Activated T-cell treated with anti-CD3 and anti-CD28 coated beads for 4 hours (primary cell): ENCODE measurements at regions not wholly inside any gene's neighbourhood (a gene's known extent, or its start where the extent isn't known, plus 50 kb on each side); places are given as distances from the start of the nearest gene placed in this dataset.
"Not testable (repeated sequence)": the region's sequence is repeated elsewhere in the genome, so short reads cannot be mapped to it uniquely, and the experiment has no call there.

Experiments
- DNase-seq: peaks from one replicate; pipeline ENCODE4 v3.0.0-alpha.2; 2020

- DNase-seq: no peak
Measured at GRCh38 chr3:109920749-109921148, 583.4 kb upstream of the DPPA4 start.

GRCh38 chr3:109921509-109921908 is 584.2 kb upstream of the DPPA4 start:
- no peak for DNase-seq

DNA sequence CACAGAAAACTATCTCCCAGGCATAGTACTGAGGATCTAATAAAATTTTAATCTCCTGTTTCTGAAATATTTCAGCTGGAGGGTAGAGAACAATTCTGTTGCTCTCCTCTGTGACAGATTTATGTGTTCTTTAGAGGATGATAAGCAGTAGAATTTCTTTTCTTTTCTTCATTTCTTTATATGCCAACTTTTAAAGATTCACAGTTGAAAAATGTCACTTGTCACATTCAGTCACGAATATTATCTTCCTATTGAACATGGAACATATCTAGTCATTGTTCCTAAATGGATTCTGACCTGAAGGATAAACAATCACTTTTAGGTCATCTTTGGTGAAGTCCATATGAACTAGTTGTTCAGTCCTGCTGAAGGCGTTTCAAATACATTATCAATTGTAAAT is 585.5 kb upstream of the DPPA4 start:
- no peak for DNase-seq

- DNase-seq: no peak
Measured at GRCh38 chr3:109923431-109923830, 586.1 kb upstream of the DPPA4 start.

DNA sequence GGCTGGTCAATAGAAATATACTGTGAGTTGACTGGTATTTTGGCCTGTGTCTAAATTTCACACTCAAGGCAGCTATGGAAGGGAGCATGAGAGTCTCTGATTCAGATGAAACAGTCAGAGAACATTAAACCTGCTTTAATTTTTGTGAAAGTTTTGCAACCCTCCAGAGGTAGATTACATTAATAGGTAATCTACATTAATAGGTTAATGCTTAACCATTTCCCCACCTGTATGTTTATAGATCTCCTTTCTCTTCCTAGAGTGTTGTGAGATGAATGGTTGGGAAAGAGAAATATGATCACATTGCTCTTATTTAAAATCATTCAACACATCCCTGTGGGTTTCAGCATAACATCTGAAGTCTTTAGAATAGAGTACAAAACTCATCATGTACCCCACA is 586.9 kb upstream of the DPPA4 start:
- no peak for DNase-seq

DNA sequence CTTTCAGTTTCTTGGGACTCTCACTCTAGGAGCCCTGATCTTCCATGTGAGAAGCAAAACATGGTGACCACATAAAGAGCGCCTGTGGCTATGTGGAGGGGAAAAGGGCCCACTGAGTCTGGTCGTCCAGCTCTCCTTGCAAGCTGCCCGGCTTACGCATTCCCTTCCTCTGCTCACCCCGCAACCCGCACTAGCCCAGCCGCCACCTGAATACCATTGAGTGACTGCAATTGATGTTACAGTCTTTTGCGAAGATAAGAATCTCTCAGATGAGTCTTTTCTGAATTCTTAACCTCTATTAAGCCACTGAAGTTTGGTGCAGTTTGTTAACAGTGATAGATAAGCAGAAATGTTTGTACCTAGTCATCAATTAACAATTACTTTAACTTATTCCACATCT is 589.0 kb upstream of the DPPA4 start:
- no peak for DNase-seq

- DNase-seq: no peak
Measured at GRCh38 chr3:109927161-109927560, 589.8 kb upstream of the DPPA4 start.

DNA sequence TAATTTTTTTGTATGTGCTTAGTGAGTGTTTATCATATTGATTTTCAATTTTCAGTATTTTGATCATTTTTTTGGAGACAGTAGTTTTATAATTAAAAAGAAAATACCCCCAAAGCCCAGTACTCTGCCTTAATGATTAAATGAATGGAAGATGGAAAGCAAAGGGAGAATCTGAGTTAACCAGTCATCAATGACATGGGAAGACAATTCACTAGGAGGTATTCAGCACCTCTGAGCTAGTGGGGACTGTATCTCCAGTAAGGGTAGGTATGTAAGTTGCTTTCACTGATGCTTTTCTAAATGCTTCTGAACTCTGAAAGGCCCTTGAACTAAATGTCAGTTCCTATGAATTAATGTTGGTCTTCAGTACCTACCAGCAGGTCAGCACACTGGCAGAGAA is 590.4 kb upstream of the DPPA4 start:
- no peak for DNase-seq

DNA sequence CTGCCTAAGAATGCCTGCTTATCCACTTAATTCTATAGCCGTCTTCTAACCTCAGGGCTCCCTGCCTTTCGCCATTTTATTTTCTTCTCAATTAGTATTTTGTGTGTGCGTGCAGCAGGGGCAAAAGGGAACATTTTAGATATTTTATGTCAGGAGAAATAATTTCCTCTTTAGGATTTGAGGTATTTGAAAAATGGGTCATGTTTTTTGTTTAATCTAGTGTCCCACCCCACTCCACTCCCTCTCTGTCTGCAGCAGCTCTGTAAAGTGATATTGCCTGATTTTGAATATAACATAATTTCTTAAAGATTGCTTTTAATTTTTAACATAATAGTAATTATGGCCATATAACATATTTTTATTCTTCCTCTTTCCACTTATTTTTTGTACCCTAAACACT is 593.2 kb upstream of the DPPA4 start:
- DNase-seq: no peak

GRCh38 chr3:109933576-109933975 is 596.2 kb upstream of the DPPA4 start:
- DNase-seq: no peak

DNA sequence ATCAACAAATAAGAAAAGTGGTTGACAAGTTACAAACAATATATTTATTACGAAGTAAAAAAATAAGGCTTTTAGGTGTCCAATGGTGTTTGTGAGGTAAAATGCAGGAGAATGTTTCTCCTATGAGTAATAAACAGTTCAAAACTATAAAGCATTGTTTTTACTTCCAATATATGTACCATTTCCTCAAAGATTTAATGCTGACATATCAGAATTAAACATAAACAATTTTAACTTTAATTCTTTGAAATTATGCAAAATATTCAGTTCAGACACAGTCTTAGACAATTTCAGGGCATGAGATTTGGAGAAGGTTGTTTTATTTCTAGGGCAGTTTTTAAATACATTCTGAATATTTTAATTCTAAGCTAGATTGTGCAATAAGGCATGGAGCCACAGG is 602.5 kb upstream of the DPPA4 start:
- DNase-seq: no peak

DNA sequence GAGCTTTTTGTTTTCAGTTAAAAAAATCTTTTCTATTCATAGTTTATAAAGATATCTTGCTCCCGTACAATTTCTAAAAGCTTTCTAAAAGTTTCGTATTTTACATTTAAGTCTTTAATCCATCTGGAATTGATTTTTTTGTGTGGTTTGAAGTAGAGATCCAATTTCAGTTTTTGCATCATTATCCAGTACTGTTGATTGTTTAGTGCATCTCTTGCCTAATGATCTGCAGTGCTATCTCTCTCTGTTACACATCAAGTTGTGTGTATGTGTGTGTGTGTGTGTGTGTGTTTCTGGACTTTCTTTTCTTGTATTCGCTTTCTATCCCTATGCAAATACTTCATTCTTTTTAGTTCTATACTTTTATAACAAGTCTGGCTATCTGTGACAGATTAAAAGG is 605.8 kb upstream of the DPPA4 start:
- DNase-seq: no peak

DNA sequence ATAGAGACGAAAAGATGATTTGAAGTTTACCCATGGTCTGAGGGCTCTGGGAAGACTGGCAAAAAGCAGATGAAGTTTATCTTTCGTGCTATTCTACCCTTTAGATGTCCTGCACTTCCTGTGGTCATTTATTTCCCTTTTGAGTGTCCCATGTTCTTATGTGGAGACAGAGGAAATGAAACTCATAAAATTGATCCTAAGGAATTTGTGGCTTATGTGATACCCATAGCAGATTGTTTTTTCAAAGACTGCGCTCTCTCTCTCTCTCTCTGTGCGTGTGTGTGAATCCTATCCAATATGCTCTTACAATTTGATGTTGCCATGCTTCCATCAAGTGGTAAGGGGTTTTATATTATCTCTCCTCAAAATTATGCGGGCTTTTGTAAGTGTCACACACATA is 607.5 kb upstream of the DPPA4 start:
- no peak for DNase-seq

GRCh38 chr3:109952924-109953323 is 615.6 kb upstream of the DPPA4 start:
- no peak for DNase-seq

GRCh38 chr3:109963831-109964230 is 626.5 kb upstream of the DPPA4 start:
- DNase-seq: no peak

DNA sequence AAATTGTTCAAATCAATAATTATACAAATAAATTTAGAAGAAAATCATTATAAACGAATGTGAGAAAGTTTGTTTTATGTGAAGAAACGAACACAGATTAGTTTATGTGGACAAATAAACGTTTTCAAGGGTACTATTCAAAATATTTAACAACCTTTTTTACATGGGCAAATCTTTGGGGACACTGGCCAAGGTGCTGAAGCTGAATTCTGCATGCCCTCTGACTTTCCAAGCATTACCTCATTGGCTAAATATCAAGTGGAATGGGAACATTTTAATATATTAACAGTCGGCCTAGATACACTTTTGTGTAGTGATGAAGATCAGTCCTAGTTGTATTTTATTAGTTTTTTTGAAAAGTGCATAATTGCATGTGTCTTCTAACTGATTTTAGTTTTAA is 636.4 kb upstream of the DPPA4 start:
- no peak for DNase-seq

DNA sequence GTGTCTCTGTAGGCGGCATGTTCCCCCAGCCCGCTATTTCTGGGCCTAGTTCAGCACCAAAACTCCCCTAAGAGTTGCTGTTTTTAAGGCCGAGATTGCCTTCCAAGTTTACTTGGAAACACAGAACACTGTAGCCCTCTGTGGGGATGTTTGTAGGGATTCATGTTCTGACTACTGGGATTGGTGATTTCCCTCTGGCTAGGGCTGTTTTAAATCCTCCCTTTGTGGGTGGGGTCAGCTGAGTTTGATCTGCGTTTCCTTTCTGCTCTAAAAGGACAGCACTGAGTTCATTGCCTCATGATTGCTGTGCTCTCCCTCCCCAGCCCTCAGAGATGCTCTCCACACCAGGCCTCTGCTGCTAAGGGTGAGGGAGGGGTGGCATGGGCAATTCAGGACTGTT is 640.6 kb upstream of the DPPA4 start:
- DNase-seq: no peak

GRCh38 chr3:109982201-109982600 is 644.9 kb upstream of the DPPA4 start:
- DNase-seq: no peak

DNA sequence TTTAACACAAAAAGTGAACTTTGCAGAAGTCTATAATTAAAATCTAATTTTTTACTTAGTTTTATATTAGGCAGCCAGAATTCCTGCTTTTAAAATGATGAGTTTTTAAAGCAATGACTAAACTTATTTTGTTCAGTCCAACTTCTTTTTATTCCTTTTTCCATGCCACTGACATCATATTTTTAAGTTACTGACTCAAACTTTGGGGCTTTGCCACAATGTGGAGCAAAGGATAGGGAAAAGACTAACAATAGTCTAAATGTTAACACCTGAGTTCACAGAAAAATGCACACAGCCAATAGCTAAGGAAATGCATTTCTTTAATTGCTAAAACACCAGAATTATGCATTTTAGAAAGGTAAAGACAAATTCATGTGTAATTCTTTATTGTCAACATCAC is 647.6 kb upstream of the DPPA4 start:
- no peak for DNase-seq

GRCh38 chr3:109985943-109986555 is 648.7 kb upstream of the DPPA4 start:
- no peak for DNase-seq

- no peak for DNase-seq
Measured at GRCh38 chr3:109994853-109995252, 657.5 kb upstream of the DPPA4 start.

- no peak for DNase-seq
Measured at GRCh38 chr3:109995377-109995776, 658.0 kb upstream of the DPPA4 start.

DNA sequence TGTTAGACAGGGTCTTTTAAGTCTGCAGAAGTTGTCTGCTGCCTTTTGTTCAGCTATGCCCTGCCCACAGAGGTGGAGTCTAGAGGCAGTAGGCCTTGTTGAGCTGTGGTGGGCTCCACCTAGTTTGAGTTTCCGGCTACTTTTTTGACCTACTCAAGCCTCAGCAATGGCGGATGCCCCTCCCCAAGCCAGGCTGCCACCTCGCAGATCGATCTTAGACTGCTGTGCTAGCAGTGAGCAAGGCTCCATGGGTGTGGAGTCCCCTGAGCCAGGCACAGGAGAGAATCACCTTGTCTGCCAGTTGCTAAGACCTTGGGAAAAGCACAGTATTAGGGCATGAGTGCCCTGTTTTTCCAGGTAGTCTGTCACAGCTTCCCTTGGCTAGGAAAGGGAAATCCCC is 664.6 kb upstream of the DPPA4 start:
- DNase-seq: not testable (repeated sequence)

GRCh38 chr3:110006913-110007312 is 669.6 kb upstream of the DPPA4 start:
- no peak for DNase-seq

GRCh38 chr3:110015231-110015963 is 678.1 kb upstream of the DPPA4 start:
- DNase-seq: no peak
